T-helper 2 cell (primary cell): ENCODE measurements at regions not wholly inside any gene's neighbourhood (a gene's known extent, or its start where the extent isn't known, plus 50 kb on each side); places are given as distances from the start of the nearest gene placed in this dataset.

ENCODE experiments used
- DNase-seq, 5 experiments: peaks; one replicate each; pipeline versions ENCODE4 v3.0.0 to v3.0.0-alpha.2; 2012 to 2022

DNA sequence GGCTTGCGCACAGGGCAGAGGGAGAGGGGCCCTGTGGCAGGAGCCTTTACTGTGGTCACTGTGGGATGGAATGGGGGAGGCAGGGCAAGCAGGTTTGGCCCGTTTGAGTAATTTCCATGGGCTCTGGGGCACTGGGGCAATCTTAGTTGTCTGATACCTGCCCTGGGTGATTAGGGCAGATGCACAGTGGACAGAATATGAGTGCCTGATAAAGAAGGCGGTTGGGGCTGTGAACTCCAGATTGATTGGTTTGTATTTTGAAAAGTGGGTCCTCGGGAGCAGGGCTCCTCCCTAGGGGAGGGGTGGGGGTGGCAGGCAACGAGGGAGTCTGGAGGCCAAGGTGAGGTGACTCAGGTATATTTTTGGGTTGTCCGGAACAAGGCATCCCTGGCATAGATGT, 247.5 kb downstream of the NSG2 start:
- no peak for DNase-seq

DNA sequence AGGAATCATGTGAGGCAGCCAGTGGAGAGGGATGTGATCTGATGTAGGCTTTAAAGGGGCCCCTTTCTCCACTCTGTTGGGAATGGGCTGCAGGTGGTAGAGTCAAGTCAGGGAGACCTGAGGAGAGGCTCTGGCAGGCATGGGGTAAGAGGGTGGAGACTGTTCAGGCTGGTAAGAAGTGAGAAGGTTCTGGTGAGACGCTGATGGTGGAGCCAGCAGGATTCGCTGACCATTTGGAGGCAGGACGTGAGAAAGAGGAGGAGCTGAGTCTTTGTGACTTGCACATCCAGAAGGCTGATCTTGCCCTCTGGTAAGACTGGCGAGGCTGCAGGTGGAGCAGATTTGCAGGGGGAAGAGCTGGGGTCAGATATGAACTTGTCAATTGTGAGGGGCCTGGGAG, 248.0 kb downstream of the NSG2 start:
- no peak for DNase-seq

DNA sequence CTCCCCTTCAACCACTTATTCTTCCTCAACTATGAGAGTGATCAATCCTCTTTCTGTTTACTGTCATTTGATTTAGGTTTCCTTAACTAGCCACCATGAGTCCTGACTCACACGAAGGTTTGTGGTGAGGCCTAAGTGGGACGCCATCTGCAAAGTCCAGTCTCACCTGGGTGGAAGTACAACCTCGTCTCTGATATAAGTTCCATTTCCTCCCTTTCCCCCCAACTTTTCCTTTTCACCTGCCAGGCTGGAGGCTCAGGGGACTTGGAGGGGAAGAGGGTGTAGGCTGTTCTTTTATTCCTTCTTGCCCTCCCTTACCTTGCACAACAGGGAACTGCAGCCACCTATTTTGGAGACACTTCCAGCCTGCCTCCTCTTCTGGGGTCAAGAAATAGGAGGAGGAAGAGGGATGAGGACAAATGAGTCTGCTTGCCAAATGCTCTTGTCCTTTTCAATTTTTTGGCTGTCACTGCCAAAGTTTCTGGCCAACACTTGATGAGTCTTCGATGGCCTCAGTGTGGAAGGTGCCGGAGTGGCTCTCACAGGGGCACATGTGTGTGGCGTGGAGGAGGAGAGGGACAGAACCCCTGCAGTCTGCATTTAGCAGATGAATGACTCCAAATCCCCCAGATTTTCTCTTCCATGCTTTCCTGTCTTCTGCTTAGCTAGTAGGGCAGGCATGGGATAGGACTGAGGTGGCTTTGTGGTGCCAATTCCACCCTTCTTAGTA, 249.6 kb downstream of the NSG2 start:
- no peak for DNase-seq

DNA sequence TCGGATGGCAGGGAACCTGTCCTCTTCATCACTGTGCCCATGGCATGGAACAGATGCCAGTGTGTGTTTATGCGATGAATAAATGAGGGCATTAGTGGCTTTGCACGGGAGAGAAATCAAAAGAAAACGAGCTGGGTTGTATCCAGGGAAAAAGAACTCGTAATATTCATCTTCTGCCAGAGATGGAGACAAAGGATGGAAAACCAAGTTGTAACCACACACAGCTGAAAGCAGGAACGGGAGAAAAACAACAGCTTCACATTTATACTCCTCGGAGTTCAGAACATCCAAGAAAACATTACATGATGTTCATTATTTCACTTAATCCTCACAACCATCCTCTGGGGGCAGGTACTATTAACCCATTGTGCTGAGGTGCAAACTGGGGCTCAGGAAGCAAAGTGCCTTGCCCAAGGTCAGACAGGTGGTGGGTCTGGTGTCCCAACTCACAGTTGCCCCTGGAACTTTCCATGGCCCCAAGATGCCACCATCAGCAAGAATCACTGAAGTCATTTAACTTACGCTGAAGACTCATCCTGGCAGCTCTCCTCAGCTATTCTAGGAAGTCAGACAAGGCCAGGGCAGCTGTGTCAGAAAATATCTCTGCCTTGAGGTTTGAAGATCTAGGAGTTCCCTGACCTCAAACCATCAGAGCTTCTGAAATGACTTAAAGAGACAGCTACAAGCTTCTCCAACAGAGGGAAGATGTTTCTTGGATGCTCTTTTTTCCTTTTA, 250.4 kb downstream of the NSG2 start:
- peak in 1 of 5 experiments; percentile 4 for DNase-seq

DNA sequence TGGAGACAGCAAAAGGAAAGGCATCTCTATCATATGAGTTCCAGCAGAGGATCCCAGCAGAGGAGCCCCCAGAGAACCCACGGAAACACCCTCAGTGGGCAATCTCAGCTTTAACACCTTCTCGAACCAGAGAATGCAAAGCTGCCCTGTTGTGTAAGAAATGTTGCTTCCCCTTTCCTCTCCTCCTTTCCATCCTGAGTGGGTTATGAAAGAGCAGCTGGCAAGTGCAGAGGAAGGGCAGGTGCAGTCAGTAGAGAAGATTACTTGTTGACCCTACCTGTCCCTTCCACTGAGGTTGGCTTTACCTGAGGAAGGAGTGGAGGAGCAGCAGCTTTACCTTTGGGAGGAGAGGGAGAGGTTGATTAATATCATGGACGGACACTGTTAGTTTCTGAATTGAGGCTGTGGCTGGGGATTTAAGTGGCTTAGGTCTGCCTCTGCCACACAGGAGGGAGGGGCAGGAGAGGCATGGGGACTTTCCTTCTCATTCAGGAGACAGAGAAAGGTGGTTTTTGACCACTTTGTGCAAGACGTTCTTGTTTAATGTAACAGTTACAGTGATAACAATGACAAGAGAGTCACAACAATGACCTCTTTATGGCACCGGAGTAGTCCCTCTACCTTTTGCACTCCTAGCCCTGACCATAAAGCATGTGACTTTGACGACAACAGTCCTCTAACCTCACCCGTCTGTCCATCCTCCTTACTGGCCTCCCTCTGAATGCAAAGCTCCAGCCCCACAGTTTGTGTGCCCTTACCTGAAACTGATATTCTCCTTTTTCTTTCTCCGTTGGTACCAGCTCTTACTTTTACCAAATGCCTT, 254.8 kb downstream of the NSG2 start:
- no peak for DNase-seq

DNA sequence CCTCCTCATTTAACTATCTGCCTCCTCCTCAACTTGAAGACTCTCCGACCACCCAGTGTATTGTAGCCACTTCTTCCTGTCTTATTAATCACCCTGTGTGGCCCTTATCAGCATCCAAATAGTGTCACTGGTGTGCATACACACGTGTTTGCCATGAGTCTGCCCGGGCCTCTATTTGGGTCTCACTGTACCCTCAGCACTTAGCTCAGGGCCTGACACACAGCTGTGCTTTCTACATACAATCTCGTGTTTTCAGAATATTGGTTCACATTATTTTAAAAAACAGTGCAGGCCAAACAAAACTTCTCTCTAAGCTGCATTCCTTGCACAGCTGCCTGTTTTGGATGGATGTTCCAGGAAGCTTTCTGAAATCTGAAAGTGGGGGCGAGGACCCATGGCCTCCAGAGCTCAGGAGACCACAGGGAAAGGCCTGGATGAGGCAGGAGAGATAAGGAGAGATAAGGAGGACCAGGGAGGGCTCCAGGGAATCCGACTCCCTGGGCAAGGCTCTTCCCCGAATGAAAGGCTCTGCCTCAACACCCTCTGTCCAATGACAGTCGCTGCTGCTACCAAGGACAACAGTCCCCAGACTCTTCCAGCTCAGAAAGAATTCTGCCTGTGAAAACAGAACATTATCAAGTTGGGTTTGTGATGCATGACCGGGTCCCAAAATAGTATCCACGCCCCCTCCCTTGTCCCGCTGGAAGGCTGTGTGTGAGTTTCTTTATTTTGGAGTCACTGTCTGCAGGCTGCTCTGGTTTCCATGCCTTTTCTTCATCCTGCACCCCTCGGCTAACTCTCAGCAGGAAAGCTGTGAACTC, 255.6 kb downstream of the NSG2 start:
- no peak for DNase-seq

DNA sequence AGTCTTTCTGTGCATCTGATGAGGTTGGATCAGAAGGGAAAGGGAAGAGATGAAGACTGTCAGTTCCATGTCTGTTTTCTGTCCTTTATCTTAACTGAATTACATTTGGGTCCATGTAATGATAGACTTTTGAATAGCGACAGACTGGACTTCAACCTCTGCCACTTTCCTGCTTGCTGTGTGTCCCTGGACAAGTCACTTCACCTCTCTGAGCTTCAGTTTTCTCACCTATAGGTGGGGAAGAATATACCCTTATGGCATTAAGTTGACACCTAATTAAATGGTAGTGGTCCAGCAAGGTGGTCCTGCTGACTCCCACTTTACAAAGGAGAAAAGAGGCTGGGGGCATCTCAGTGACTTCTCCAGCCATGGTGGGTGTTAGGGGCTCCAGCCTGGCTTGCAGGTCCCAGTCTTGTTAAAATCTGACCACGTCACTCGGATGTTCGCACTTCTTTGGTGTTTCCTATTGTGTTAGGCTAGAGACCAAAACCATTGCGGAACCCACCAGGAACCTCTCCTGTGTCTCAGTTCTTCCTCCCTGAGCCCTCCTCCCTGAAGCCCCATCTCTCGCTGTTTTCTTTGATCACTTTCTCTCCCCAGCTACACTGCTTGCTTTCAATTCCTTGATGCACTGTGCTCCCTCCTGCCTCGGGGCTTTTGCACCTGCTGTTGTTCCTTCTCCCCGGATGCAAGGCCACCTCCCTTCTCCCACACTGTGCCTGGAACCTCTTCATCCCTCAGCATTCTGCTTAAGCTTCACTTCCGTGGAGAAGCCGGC, 256.5 kb downstream of the NSG2 start:
- no peak for DNase-seq

DNA sequence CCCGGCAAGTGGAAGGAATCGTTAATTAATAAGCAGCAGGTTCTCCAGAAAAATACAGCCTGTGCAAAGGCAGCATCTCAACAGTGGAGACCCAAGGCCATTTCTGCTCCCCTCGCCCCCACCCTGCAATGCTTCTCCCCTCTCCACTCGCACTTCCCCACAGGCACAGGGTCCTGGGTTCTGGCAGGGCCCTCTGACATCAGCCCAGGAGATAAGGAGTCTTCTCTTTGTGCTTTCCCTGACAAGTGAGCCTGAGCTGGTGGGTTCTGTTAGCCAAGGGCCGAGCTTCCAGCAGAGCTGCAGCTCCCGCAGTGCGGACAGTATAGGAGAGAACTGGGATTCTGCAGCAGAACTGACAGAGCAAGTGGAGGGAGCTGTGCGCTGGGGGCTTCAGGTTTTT, 257.5 kb downstream of the NSG2 start:
- DNase-seq: no peak

DNA sequence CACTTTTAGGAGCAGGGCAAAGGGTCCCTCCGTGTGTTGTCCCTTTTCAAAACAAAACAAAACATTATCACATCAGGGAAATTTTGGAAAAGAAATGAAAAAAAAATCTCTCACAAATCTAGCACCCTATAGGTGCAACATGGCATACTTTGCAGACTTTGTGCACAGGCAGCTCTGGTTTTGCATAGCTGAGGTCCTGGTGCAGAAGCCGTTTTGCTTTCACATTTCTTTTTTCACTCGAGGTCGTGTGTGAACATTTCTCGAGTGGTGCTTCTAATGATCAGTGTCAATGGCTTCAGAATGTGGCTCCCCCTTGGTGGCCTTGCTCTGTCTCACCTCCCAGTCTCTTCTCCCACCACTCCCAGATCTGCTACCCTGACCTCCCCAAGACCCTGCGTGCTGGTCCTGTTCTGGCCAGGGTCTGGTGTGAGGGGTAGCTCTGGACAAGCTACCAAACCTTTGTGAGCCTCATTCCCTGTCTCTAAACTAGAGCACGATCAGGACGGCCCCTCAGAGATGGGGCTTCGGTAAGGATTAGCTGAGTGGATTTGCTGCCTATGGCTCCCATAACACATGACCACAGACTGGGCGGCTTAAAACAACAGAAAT, 258.0 kb downstream of the NSG2 start:
- no peak for DNase-seq

DNA sequence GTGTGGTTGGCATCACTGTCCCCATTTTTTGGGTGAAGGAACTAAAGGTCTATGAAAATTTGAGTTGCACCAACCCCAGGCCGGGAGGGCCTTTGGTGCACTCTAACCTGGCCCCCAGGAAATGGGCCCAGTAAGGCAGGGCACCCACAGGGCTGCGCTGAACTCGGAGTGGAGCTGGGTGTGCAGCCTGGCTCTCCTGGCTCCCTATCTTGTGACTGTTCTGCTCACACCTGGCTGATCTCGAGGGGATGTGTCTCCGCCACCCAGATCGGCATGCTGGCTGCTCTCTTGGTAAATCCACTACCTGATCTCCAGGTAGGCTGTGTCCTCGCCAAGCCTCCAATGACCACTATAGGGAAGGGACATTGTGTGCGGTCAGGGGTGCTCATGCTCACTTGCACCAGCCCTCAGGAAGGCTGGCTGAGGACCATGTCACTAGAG, 259.8 kb downstream of the NSG2 start:
- no peak for DNase-seq

DNA sequence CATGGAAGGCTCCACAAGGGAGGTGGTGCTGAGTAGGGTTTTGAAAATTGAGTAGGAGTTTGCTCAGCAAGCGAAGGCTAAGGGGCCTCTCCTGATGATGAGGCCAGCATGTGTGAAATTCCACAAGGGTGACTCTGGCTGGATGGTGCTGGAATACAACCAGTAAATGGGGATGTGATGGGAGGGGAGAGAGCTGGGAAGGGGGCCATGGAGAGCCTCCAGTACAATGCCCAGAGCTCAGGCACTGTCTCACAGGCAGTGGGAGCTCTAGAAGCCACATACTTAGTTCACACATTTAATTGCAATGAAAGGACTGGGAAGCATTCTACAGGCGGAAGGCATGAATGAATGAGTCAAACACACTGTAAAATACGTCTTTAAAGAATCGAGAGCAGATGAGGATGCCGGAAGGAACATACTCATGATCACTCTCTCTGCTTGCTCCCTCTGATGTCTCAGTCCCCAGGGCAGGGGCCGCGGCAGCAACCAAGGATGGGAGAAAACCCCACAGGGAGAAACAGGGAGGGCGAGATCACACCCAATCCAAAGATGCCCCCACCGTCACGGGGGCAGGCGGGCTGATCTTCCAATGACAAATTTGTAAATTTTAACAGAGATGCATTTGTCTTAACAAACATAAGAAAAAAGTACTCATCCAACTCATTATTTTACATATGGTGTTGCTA, 261.0 kb downstream of the NSG2 start:
- DNase-seq: no peak

DNA sequence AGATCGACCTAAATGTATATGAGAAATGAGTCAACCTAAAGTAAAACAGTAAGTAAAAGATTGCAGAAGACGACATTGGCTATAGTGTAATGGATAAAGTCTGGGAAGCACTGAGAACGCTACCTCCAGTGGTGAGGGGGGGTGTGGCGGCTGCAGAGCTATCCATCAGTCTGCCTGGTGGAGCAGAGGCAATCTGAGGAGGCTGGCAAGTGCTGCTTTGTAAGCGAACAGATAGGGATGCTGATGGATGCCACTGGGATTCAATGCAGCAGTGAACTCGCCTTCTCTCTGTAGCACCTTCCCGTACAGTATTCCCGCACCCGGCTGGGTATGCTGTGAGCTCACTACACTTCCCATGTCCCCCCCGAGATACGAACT, 261.5 kb downstream of the NSG2 start:
- DNase-seq: no peak

DNA sequence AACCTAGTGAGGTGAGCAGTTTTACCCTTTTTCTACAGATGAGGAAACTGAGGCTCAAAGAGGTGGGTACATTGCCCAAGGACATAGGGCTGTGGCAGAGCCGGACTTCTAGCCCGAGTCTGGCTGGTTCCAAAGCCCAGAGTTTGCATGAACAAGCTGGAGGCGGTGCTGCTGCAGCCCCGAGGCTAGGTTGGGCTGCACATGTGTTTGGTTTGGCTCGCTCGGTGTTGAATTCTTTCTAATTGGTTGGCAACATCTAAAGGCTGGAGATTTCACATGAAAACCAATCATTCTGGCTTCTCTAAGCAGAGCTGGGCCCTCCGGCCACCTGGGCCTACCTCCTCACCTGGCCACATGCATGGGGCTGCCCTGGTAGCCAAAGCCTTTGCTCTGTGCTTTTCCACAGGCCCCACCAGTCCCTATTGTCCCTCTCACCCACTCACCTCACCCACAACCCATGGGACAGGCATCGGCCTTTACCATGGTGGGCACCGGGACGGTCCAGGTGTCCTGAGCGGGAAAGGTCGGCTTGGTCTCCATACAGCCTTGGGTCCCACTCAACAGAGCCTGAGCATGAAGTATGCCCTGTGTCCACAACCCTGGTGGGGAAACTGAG, 262.3 kb downstream of the NSG2 start:
- no peak for DNase-seq

DNA sequence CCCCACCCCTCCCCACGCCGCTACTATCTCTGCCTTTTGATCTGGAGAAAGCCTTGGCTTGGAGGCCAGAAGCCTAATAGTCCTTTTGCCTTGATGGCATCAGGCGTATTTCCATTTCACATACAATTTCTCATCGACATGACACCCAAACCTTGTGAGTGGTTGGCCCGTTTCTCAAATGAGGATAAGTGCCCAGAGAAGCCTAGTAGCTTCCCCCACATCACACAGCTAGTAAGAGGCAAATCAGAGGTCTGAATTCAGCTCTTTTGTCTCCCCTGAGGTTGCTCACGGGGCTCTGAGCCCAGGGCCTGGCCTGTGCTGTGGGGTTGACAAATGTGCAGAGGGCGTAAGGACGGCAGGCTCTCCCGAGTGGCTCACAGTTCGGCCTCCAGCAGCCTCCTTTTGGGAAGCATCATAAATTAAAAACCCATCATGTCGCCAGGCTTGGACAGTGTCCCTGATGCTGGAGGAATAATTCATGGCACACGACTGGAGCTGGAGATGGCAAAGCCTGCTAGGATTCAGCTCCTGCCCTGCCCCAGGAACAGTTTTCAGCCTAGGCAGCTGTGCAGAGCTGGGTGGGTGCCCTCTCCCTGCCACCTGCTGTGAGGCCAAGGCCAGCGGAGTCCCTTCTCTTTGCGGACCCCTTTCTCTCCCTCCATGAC, 263.8 kb downstream of the NSG2 start:
- no peak for DNase-seq

DNA sequence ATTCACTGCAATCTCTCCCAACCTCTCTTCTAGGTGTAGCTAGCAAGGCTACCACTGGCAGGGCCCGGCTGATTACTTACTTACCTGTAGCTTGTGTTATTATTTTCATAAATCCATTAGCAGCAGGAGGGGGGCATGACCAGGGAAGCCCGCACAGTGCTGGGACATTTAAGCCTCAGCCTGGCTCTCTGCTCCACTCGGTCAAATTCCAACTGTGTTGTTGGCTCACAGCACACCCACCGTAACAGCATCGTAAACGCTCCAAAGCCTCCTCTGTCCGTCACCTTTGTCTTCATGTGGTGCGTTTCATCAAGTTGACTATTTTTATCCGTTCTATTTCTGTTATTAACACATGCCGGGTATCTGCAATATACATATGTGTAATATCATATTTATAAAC, 264.7 kb downstream of the NSG2 start:
- no peak for DNase-seq

DNA sequence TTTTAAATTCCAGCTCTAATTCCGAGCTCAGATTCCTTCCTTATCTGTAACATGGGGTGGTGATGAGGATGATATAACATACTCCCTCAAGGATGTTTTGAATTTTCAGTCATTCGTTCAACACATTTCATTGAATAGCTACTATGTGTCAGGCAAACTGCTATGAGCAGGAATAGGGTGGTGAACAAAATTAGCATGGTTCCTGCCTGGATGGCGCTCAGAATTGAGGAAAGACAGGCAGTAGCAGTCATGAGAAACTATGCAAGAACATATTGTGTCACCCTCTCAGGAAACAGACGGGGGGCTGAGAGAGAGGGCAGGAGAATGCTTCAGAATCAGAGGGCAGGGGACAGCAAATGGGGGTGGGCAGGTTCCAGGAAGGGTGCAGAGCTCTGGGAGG, 265.2 kb downstream of the NSG2 start:
- DNase-seq: no peak

DNA sequence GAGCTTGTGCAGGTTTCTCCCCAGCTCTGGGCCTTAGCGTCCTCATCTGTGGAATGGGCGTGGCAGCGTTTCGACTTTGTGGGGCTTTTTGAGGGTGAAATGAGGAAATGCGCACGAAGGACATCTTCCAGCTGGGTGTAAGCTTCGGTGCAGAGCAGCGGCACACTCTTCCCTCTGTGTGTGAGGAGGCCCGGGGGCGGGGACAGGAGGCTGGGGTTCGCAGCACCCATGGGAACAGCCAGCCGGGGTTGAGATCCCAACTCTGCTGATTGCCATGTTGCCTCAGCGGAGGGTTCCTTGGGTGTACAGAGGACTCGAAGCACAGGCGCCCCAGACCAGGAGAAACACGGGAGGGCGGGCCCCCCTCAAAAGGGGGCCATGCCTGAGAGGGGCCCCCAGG, 265.6 kb downstream of the NSG2 start:
- no peak for DNase-seq

DNA sequence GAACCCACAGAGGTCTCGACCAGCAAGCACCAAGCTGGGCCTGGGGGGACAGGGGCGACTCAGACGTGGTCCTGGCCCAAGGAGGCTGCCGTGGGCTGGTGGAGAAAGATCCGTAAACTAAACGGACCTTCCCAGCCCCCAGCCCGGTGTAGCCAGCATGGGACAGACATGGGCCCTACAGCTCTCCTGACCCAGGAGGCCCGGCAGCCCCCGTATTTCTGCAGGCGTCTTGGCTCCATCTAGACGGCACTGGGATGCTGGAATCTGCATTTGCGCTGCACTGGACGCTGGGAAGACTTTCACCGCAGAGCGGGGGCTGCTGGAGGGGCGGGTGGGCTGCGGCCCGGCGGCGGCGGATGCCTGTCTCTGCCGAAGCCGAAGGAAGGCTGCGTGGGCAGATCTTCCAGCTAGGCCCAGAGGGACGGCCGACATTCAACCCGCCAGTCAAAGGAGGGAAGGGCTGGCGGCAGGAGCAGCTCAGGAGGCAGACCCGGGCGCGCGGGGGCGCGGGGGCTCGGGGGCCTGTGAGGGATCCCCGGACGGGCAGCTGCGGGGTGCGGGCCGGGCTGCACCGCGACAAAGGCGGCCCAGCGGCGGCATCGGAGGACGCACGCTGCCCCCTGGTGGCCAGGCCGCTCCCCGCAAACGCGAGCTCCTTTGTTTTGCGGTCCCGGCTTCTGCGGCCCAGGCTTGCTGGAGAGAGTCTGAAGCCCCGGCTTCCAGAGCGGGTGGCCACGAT, 266.2 kb downstream of the NSG2 start:
- peak in 4 of 5 experiments; percentile 36 to 64 (median 51) for DNase-seq

DNA sequence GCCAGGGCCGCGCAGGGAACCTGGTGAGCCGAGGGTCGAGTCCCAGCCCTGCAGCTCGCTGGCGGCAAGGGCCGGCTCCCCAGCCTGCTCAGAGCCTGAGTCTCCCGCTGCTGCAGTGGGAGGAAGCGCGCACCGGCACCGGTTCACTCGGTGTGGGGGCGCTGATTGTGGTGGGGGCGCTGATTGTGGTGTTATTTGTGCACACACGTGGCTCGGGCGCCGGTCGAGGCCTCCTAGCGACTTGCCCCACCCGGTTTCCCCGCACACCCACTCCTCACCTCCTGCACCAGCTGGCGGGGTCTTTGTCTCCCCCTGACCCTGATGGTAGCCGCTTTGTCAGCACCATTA, 266.7 kb downstream of the NSG2 start:
- DNase-seq: no peak
